Activated gamma-delta T cell treated with Interleukin-2 at 50 U/mL for 16 hours (primary cell): ENCODE measurements at regions not wholly inside any gene's neighbourhood (a gene's known extent, or its start where the extent isn't known, plus 50 kb on each side); places are given as distances from the start of the nearest gene placed in this dataset.

ENCODE experiments used
- DNase-seq: peaks from one replicate; pipeline ENCODE4 v3.0.0-alpha.2; 2020

DNA sequence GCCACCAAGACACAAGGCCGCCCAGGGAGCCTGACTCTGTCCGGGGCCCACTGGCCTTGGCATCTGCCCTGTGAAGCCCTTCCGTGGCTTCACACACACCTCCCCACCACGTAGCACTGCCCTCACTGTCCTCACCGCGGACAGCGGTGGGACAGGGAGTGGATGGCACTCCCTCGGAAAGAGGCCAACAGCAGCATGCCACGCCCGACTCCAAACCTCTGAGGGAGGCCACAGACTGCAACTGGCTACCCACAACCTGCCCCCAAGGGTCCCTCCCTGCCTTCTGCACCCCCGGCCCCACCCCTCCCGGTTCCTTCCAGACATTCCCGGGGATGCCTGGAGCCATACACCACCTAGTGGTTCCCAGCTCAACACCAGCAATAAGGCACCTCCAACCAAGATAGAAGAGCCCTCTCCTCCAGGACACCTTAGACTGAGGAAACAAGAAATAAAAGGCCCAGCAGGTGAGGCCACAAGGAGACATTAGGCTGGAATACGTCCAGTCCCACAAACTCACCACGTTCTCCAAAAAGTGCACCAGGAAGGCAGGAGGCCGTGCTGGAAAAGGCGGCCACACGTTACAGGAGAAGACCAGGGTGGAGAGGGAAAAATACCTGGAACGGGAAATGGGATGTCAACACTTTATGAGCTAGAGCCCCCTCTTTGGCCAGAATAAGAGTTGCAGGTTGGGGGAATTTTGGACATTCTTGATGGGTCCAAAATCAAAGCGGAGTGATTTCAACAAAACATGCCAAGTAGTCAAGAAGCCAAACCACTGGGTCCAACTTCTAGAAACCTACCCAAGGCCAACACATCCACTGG, 310.0 kb downstream of the SOX9 start:
- DNase-seq: no peak

DNA sequence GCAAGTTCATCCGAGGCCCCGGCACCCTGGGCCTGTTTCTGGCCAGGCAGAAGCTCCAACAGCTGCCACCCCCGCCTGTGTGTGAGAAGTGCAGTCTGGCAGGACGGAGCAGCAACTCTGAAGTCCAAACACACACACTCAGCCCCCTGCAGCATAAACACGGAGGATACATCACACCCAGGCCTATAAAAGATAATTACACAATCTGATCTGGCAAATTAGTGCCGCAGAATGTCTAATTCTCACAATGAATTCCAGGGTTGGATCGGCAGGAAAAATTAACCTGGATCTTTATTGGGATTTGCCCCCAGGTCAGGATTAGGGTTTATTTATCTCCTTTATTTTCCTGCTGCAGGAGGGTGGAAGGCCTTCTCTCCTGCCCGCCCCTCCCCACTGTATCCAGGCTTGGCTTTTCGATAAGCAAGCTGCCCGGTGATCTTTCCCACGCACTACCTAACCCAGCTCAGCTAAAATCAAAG, 311.4 kb downstream of the SOX9 start:
- DNase-seq: no peak

DNA sequence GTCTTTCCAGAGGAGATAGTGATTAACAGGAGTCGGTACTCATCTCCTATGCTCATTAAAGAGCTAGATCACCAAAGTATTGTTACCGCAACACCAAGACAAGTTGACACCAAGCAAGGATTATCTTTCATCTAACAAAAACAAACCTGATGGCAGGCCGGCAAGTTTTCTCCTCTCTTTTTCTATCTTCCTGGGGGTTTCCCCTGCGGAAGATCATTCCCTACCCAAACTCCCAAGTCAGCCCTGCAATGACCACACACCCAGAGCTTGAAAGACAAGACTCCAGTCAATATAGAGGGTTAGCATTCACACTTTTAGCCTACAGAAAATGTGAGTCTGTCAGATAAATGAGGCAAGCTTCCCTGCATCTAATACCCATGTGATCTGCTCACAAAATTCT, 312.1 kb downstream of the SOX9 start:
- no peak for DNase-seq

DNA sequence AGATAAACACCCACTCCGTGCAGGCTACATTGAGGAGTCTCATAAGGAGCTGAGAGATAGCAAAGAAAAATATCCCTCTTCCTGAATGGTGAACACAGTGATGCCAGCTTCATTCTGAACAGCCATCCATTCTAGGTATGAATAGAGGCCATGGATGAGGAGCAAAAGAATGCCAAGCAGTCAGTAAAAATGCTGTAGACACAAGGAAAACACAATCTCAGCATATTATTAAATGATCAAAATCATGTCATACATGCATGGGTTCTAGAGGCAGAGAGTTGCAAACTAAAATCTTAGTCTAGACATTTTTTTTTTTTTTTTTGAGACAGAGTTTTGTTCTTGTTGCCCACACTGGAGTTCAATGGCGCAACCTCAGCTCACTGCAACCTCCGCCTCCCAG, 313.0 kb downstream of the SOX9 start:
- DNase-seq: no peak

DNA sequence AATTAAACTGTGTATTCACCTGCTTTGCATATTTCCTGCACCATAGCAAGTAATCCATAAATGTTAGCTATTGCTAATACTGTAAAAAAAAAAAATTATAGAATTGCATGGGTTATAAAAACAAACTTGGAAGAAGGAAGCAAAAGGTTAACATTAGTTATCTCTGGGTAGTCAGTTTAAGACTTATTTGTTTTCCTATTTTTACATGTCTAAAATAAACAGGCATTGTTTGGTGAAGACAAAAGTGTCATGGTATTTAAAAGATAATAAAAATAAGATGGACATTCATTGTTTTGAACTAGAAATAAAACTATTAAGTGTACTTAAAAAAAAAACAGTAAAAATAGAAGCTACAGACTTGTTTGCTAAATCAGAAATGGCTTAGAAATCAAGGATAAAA, 313.8 kb downstream of the SOX9 start:
- DNase-seq: no peak

DNA sequence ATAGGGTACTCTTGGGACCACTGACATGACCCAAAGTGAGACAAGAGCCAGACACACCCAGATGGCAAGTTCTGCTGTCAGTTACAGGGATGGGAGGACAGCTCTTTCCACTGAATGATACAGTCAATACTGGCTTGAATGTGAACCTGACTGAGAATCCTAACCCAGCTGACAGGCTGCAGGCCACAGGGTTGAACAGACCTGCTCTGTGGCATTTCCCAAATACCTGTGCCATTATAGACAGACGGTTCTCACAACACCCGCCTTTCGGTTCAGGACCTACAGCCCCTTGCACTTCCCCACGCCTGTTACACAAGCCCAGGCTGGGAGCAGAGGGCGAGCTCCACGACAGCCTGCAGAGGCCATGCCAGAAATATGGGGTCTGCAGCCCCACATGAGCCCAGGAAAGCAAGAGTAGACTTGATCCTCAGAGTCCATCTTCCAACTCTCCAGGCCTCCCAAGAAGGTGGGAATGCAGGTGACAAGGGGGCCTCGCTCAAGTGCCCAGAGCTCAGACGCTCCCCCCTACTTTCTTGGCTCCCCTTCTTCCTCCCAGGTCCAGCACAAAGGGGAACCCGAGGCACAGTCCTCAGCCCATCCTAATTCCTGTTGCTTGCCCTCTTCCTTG, 314.3 kb downstream of the SOX9 start:
- no peak for DNase-seq

DNA sequence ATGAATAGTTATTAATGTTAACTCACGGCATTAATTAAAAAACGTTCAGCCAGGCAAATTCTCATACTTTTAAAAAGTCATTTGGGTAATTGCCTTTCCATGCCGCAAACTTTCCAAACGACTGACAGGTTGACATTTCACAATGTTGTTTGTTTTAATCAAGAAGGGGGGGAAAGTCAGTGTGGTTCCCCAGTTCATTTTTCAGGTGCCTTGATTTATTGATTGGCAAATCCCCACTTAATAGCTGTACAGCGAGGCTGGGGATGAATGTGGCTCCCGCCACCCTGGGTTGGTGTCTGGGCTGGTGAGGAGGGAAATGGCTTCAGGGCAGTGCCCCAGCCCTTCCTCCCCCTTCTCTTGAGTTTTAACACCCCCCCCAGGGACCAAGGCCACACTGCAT, 318.0 kb downstream of the SOX9 start:
- no peak for DNase-seq

DNA sequence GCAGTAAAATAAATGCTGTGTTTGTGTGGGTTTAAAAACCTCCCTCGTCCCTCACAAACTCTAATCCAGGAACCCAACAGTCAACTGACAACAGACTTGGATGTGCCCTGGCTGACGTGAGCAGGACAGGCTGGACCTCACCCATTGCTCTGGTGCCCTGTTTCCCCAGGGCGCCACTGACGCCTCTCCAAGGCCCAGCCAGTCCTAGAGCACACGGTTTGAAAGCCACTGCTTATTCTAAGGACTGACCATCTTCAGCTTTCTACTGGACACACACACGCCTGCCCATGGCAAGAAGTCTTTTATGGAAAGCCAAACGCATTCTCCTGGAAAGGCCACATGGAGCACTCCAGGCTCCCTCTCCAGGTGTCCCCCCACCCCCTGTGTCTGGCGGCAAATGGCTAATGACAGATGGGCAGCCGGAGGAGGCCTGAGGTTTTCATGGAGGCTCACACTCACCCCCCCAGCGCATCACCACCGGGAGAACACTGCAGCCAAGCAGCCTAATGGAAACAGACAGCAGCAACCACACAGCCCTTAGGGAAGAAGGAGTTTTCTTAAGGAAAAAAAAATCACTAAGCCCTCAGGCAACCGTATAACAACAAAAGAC, 319.2 kb downstream of the SOX9 start:
- DNase-seq: no peak

DNA sequence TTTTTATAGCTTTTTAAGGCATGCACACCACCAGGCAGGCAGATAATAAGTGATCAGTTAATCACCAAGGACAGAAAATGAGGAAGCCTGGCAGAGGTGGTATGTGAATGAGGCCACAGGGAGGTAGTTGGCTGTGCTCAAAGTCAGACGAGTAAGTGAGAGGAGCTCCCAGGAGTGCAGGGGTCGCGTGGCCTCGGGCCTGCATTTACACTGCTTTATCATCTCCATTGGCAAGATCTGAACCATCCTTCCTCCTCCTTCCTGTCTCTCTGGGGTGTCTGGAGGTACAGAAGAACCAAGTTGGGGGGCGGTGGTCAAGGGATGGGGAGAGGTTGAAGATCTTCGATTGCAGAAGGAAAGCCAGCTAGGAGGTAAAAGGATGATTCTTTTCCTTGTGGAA, 320.1 kb downstream of the SOX9 start:
- DNase-seq: no peak

DNA sequence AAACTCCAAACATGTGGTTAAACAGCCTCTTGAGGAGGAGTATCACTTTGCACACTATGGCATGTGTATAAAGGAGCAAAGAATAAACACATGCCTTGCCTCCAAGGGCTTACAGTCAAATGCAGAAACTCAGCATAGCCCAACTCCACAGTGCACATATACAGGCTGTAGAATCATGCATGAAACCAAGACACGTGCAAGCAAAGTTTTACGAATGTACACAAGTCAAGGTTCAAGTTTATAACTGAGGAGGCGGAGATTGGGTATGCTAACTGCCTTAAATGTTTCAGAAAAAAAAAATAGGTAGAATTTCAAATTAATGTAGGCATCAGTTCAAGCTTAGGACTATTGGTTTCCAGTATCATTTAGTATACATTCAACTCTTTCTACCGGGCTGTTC, 321.1 kb downstream of the SOX9 start:
- DNase-seq: no peak

DNA sequence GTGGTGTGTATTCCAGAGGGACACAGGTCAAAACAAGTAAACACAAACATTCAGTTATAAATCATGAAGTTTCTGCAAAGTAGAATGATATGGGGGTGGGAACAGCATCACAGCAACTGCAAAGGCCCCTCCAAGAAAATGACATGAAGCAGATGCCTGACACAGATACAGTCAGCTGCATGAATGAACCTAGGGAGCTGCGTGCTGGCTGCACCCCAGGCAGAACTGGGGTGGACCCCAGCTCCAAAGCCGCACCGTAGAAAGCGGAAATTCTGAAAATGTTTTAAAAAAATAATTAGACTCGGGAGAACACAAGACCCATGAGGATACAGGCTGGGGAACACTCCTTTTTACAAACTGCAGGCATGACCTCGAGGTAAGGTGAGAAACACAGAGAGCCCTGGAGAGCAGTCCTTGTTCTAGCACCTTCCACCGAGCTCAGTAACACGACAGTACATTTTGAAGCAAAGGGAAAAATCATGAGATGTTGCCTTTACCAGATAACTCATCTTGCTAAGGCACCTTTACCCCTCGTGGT, 323.8 kb downstream of the SOX9 start:
- DNase-seq: no peak

DNA sequence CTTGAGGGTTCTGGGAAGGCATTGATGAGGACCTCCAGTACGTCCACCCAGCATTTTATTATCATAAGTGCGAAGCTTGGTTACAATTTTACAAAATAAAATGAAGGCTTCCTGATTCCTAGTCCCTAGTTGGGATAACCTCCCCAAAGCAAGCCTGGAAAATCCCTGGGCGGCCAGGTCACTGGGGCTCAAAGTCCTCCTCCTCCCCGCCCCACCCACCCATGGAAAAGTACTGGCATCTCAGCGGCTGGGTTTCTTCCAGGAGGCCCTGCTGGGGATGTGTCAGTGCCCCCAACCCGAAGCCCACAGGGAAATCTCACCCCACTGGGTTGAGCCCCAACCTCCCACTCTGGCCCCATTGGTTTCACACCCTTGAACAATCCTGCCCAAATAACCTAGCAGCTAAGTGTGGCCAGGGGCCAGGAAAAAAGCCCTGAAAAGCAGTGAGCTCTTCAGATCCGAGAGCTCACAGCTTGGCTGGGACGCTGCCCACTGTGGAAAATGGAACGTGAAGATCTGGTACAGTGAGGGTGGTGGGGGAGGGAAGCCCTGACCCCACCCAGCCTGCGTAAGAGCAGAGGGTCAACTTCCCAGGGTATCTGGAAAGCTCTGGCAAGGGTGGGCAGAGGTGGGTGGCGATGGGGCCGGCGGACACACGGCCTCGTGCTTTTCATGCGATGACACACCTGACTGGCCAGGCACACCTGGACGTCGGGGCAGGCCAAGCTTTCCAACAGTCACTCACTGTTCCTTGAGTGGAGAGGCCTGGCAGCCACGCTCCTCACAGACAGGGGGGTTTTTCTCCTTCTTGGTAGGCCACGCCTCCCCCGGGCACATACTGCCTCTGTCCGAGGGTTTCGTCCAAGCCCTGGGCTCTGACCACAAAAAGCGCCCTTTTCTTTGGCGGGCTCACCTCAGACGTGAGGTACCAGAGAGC, 324.5 kb downstream of the SOX9 start:
- DNase-seq: no peak

DNA sequence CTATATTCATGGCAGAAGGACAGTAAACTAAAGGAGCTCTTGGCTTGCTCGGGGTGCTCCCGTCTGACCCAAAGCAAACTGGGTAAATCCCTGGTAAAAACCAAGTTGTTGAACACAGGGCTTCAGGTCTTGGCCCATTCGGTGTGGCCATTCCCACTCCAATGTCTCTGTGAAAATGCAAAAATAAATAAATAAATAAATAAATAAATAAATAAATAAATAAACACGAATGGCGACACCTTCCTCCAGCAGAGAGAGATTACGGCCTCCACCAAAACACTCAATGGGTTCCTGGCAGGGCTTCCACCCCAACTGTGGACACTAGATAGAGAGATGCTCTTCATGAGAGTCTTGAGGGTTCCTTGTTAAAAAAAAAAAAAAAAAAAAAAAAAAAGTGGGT, 325.3 kb downstream of the SOX9 start:
- no peak for DNase-seq

DNA sequence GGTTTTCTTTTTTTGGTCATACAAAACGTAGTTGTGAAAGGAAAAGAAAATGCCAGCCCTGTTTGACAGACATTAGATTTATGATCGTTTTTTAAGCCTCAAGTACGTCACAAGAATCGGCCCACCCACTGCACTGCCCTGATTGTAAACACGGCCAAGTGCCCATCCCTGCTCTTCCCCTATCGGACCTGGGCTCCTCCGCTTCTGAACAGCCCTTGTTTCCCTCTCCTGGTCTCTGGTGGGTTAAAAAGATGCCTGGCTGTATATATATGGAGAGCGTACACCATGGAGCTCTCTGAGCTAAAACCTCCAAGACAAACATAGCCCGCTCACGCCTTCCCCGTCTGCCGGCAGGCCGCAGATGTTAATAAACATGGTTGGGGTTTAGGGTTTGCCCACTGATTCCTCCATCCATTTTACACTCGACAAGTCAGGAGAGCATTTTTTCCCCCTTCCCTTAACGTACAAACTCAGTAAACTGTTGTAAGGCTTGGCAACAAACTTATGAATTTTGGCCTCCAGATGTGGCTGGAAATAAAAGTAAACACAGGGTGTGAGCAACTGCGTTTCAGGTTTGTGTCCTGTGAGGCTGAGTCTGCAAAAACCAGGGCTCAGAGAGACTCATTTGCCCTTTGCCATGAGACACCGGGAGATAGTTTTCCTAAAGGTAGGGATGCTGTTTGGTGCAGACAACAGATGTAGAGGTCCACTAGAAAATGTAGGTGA, 325.9 kb downstream of the SOX9 start:
- no peak for DNase-seq

DNA sequence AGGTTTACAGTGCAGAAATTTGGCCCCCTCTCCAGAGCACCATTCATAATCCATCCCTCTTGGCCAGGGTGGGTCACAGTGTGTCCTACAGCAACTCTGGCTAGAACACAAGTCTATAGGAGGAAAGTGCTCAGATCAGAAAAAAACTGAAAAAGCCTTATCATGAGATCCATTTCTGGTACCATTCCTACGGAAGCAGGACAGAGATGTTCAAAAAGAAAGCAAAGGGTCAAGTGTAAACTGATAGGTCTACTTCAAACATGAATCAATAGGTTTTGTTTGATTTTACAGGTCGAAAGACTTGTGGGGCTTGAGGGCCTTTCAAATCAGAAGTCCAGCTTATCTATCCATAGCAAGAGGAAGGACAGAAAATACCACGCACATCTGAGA, 326.4 kb downstream of the SOX9 start:
- DNase-seq: no peak

DNA sequence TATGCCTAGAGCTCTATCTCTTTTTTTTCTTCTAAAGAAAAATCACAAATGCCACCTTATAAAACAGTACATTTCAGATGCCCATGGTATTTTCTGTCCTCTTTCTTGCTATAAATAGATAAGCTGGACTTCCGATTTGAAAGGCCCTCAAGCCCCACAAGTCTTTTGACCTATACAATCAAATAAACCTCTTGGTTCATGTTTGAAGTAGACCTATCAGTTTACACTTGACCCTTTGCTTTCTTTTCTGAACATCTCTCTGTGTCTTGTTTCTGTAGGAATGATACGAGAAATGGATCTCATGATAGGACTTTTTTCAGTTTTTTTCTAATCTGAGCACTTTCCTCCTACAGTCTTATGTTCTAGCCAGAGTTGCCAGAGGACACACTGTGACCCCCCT, 327.2 kb downstream of the SOX9 start:
- DNase-seq: no peak

DNA sequence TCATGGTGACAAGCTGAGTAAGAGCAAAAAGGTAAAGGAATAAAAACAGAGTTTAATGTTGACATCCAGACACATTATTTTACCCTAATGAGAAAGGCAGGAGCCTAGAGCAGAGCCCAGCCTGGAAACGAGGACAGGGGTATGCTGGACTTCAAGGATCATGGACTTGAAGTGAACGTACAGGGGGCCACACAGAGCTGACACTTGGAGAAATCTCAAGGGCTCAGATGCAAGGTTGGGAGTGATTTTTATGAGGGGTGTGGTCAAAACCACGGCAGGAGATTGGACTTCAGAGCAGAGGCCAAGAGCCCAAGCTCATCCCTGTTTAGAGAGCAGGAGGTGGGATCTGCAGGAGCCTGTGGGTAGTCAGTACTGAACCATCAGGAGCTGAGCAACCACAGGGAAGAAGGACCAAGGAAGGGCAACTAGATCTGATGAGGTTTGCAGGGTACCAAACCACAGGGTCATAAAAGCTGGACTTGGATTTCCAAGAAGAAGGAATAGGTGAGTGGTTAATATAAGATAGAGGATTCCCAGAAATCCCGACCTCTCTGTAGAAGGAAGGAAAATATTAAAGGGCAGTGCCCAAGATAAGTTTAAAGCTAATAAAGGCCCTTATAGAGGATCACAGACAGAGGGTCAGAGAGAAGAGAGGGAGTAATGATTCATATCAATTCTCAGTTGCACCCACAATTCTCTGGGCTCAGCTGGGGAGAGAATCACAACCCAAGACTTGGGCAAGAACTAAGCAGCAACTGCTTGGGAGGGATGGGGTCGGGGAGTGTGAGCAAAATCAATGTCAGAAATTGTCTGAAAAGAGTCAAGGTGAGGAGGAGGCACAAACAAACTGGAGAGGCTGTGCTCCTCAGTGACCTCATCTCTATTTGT, 331.7 kb downstream of the SOX9 start:
- no peak for DNase-seq

DNA sequence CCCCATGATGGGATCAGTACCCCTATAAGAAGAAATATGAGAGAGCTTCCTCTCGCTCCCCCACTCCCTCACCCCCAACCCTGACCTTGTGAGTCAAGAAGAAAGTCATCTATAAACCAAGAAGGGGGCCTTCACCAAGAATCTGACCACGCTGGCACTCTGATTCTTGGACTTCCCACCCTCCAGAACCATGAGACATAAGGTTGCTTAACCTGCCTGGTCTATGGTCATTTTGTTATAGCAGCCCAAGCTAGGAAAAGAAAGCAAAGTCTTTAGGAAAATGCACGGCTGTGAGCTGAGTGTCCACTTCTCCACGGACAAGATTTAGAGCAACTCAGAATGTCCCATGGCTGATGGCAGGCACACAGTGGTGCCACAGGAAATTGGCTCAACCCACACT, 333.5 kb downstream of the SOX9 start:
- no peak for DNase-seq

DNA sequence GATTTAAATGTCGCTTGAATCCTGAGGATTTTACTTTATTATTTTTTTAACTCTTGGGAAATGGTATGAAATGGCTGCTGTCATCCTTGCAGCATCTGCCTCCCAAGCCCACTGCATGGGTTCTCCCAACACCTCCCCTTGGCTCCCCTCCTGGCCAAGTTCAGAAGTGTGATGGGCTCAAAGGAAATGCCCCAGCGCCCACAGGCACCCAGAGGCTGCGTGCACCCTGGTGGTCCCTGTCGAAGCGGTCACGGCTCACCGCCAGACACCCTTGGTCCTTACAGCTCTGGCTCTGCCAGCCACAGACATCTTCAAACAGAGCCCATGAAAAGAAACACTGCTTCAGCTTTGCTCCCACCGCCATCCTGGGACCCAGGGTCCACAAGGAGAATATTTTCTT, 334.7 kb downstream of the SOX9 start:
- no peak for DNase-seq

DNA sequence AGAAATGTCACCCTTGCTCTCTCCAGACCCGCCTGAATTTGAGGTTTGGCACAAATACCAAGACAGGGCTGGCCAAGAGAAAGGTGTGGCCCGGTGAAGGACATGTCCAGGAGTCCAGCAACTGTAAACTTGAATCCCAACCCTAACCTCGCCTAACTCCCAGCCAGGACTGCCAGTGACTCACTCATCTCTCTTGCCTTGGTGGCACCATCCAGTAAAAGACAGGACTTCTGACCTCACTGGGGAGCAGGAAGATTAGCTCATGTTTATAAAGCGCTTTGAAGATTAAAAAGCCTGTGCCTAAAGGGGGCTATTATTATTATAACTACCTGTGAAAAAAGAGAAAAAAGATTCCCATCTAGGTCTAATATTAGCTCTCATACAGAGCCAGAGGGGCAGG, 335.3 kb downstream of the SOX9 start:
- DNase-seq: no peak

DNA sequence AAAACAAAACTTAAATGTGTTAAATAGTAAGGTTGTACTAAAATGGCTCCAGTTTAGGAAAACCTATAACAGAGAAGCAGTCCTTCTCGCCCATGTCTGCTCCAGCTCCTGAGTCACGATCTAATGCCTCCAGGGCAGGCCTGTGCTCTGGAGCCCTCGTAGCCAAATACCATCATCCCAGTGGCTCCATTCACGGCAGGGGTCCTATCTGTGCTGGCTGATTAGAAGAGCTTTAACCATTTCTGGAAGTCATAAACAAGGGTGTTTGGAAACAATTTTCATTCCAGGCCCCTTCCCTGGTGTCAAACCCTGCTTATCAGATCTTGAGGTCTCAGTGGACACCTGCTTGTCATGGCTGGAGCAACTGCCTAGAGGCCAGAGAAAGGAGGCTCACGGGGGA, 336.9 kb downstream of the SOX9 start:
- DNase-seq: no peak
